ENCODE measurements at regions not wholly inside any gene's neighbourhood (a gene's known extent, or its start where the extent isn't known, plus 50 kb on each side); places are given as distances from the start of the nearest gene placed in this dataset.

DNA sequence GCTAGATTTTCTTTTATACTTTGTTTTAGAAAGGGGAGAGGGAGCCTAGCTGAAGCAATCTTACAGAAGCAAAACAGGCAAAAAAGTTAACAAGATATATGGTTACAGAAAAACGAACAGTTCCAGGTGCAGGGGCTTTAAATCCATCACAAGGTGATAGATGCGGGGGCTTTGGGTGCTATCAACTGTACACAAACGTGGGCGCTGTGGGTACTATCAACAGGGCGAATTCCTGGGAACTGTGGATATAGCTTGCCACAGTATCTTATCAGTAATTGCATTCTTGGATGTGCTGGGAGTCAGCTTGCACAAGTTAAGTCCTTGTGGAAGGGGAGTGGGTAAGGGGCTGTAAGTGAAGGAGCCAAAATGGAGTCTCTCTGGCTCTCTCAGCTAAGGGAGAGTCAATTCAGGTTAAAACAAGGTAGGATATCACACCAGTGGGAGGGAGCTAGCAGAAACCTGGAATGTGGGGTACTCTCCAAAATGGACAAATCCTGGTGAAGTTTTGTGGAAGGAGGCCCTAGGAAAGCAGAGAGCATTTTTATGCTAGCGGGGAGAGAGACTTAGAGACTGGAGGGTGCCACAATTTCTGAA lies 325.8 kb upstream of the SPHKAP start (continued):
- TF ChIP-seq AKNA (CRISPR knock-in tag; IDR thresholded peaks at IDR 0.05; ENCODE audit: borderline replicate concordance) (no peak), ZNF138 (CRISPR knock-in tag; IDR thresholded peaks at IDR 0.05; ENCODE audit: low read depth) (no peak), MBNL3 (CRISPR knock-in tag; conservative IDR thresholded peaks at IDR 0.05) (no peak)

GRCh38 chr2:228503731-228504130 lies 322.2 kb upstream of the SPHKAP start:
- Histone ChIP-seq H3K9me3 (ENCODE audit: low read length) (peaks cover 90% of the 10 kb centered on the region), H2AFZ (ENCODE audit: low read length) (no peak overlapping the region), H3K4me3 (replicated peaks in 1 of 3; ENCODE audit: insufficient read depth in 1 of 3, low read depth in 2 of 3, low read length in 3 of 3) (no peak overlapping the region), H3K27ac (ENCODE audit: extremely low read length, insufficient read depth, low read length) (no peak overlapping the region), H3K4me1 (ENCODE audit: insufficient read depth, low read length) (no peaks in the 10 kb centered on the region), H3K79me2 (ENCODE audit: insufficient read depth, low read length) (no peaks in the 10 kb centered on the region), H3K36me3 (replicated peaks in 1 of 2; ENCODE audit: control insufficient read depth in 1 of 2, insufficient read depth in 2 of 2, low read length in 2 of 2) (no peaks in the 10 kb centered on the region), H4K20me1 (ENCODE audit: insufficient read depth, low read length) (no peaks in the 10 kb centered on the region), H3K27me3 (ENCODE audit: control insufficient read depth in 1 of 2, insufficient read depth in 2 of 2, low read length in 2 of 2) (no peaks in the 10 kb centered on the region), H3K4me2 (ENCODE audit: low read depth, low read length) (no peak overlapping the region), H3K9ac (ENCODE audit: insufficient read depth, low read depth, low read length) (no peak overlapping the region)
- no peak for DNase-seq (ENCODE audit: low spot score)
- ChIA-PET CTCF (ENCODE audit: low intra/inter-chr PET ratio, low total read pairs) (no interaction called here), POLR2A (no interaction called here)
- no peak for FAIRE-seq
- in situ Hi-C loops (cut with HindIII; ENCODE audit: extremely low pct_ligation_motif_present, low pct_unique_long_range_greater_than_20kb) (no loop called here), intact Hi-C loops (cut with micrococcal nuclease; ENCODE audit: unreplicated experiment) (no loop called here)
- ATAC-seq = no peak
- BruUV-seq (replicated peaks) = no TSS peak
- no peak for TF ChIP-seq PREB (CRISPR knock-in tag; IDR thresholded peaks at IDR 0.05)
- TF ChIP-seq, protein P1, sequence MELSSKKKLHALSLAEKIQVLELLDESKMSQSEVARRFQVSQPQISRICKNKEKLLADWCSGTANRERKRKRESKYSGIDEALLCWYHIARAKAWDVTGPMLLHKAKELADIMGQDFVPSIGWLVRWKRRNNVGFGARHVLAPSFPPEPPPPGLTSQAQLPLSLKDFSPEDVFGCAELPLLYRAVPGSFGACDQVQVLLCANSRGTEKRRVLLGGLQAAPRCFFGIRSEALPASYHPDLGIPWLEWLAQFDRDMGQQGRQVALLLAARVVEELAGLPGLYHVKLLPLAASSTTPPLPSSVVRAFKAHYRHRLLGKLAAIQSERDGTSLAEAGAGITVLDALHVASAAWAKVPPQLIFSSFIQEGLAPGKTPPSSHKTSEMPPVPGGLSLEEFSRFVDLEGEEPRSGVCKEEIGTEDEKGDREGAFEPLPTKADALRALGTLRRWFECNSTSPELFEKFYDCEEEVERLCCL (CRISPR knock-in tag; IDR thresholded peaks at IDR 0.05; ENCODE audit: borderline replicate concordance) = no peak
- TF ChIP-seq ZBTB1 (CRISPR knock-in tag; IDR thresholded peaks at IDR 0.05; ENCODE audit: borderline replicate concordance) = no peak
- no peak for TF ChIP-seq ZNF619 (CRISPR knock-in tag; IDR thresholded peaks at IDR 0.05)
- TF ChIP-seq NPAS2 (CRISPR knock-in tag; IDR thresholded peaks at IDR 0.05; ENCODE audit: borderline replicate concordance) = no peak
- TF ChIP-seq SIX1 (CRISPR knock-in tag; IDR thresholded peaks at IDR 0.05; ENCODE audit: borderline replicate concordance) = no peak
- no peak for TF ChIP-seq FOXM1 (CRISPR knock-in tag; IDR thresholded peaks at IDR 0.05)
- no peak for TF ChIP-seq MED1 (CRISPR knock-in tag; IDR thresholded peaks at IDR 0.05)
- no peak for TF ChIP-seq SAP130 (CRISPR knock-in tag; IDR thresholded peaks at IDR 0.05; ENCODE audit: low read depth)
- no peak for TF ChIP-seq STAT6 (CRISPR knock-in tag; IDR thresholded peaks at IDR 0.05; ENCODE audit: borderline replicate concordance)
- no peak for TF ChIP-seq ZNF207 (IDR thresholded peaks at IDR 0.05; ENCODE audit: borderline replicate concordance)

Data from HepG2 (cell line).